ENCODE measurements at regions not wholly inside any gene's neighbourhood (a gene's known extent, or its start where the extent isn't known, plus 50 kb on each side); places are given as distances from the start of the nearest gene placed in this dataset.
"Not testable (repeated sequence)": the region's sequence is repeated elsewhere in the genome, so short reads cannot be mapped to it uniquely, and the experiment has no call there.

- TF ChIP-seq CTCF (IDR thresholded peaks at IDR 0.05; ENCODE audit: low read depth, low read length): no peak
Observed at GRCh38 chr14:105938959-105939358, 412.6 kb downstream of the TMEM121 start.

GRCh38 chr14:105939810-105940508 is 413.6 kb downstream of the TMEM121 start:
- TF ChIP-seq CTCF (IDR thresholded peaks at IDR 0.05; ENCODE audit: low read depth, low read length): no peak
- DNase-seq (ENCODE audit: extremely low read depth, low read depth): no peak

More at GRCh38 chr14:105938959-105939358, 412.6 kb downstream of the TMEM121 start:
- DNase-seq (ENCODE audit: extremely low read depth, low read depth): no peak

GRCh38 chr14:105940534-105941225 is 414.3 kb downstream of the TMEM121 start:
- DNase-seq (ENCODE audit: extremely low read depth, low read depth): no peak
- TF ChIP-seq CTCF (IDR thresholded peaks at IDR 0.05; ENCODE audit: low read depth, low read length): no peak

- no peak for TF ChIP-seq CTCF (IDR thresholded peaks at IDR 0.05; ENCODE audit: low read depth, low read length)
- DNase-seq (ENCODE audit: extremely low read depth, low read depth): no peak
Observed at GRCh38 chr14:105941226-105942166, 415.1 kb downstream of the TMEM121 start.

GRCh38 chr14:105942725-105943124 is 416.3 kb downstream of the TMEM121 start:
- DNase-seq (ENCODE audit: extremely low read depth, low read depth): not testable (repeated sequence)

GRCh38 chr14:105943973-105944602 is 417.7 kb downstream of the TMEM121 start:
- no peak for DNase-seq (ENCODE audit: extremely low read depth, low read depth)
- no peak for TF ChIP-seq CTCF (IDR thresholded peaks at IDR 0.05; ENCODE audit: low read depth, low read length)
